Body of pancreas (tissue), 4 donors: ENCODE measurements at regions not wholly inside any gene's neighbourhood (a gene's known extent, or its start where the extent isn't known, plus 50 kb on each side); places are given as distances from the start of the nearest gene placed in this dataset.

Experiments used
- ATAC-seq: fragments of 150-250 bp; one replicate; pipeline ENCODE4 v1.9.1; 2016
- DNase-seq, 4 donors: peaks; one replicate each; pipeline ENCODE4 v3.0.0-alpha.2; 2019
- H3K27ac ChIP-seq, 4 donors: fragments of 200-600 bp; sonication (generic); 1 replicate in 3 of 4; 2 replicates in 1 of 4; pipeline versions ENCODE4 v1.5.1 to v1.6.1; 2016 to 2019; ENCODE audit warnings: mild to moderate bottlenecking in 1 of 4, mixed read lengths in 1 of 4, moderate library complexity in 1 of 4
- H3K27me3 ChIP-seq, 2 donors: fragments of 200-600 bp; sonication (generic); one replicate each; pipeline ENCODE4 v1.6.0; 2016; ENCODE audit warnings: mild to moderate bottlenecking in 1 of 2
- H3K36me3 ChIP-seq, 2 donors: fragments of 200-600 bp; sonication (generic); replicated peaks in 1 of 2; 2 replicates each; pipeline ENCODE4 v1.5.1; 2016; ENCODE audit warnings: low read depth in 2 of 2; ENCODE audit not compliant: insufficient read depth in 1 of 2
- H3K4me1 ChIP-seq: fragments of 200-600 bp; sonication (generic); one replicate; pipeline ENCODE4 v1.6.0; 2016
- H3K4me3 ChIP-seq, 2 donors: fragments of 200-600 bp; sonication (generic); 1 replicate in 1 of 2; 2 replicates in 1 of 2; pipeline ENCODE4 v1.5.1; 2016 to 2019
- H3K9me3 ChIP-seq, 3 donors: fragments of 200-600 bp; sonication (generic); 1 replicate in 2 of 3; 2 replicates in 1 of 3; pipeline ENCODE4 v1.5.1; 2016
- POLR2A ChIP-seq, 3 donors: fragments of 450-650 bp; IDR thresholded peaks; one replicate each; pipeline ENCODE4 v1.6.1; 2016; ENCODE audit warnings: antibody characterized with exemption in 3 of 3, mild to moderate bottlenecking in 2 of 3
- WGBS, 2 donors: methylation state at CpG; one replicate each; pipeline ENCODE4 v1.1.5; 2017; 5-methylcytosine and 5-hydroxymethylcytosine counted together
- intact Hi-C: fragments of 100-400 bp; cut with DNase I; formaldehyde crosslinking; loops from one replicate; pipeline ENCODE4 v1.15.1; 2023
- TF ChIP-seq, protein P1 (sequence below), 7 experiments: fragments of 450-650 bp in 4 of 7; fragments of 200-600 bp in 3 of 7; sonication (generic) in 3 of 7; IDR thresholded peaks; one replicate each; pipeline ENCODE4 v1.5.1; 2016 to 2019; ENCODE audit warnings: antibody characterized with exemption in 7 of 7

DNA sequence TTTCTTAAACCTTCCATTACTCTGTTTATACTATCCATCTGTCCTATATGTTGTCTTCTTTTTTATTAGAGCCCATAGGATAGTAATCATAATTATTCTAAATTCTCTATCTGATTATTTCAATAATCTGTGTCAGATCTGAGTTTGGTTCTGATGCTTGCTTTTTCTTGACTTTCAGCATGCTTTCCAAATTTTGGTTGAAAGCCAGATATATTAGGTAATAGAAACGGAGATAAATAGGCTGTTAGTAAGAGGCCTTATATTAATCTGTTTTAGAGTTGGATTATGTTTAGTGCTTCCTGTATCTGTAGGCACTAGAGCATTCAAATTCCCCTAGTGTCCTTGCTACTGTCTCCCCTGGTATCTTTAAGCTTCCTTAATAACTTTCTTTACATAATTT lies 939.9 kb upstream of the GHITM start:
- ATAC-seq = no peak
- WGBS, 2 donors = 10 to 32% methylated on average over 1 of the region's 1 CpG

DNA sequence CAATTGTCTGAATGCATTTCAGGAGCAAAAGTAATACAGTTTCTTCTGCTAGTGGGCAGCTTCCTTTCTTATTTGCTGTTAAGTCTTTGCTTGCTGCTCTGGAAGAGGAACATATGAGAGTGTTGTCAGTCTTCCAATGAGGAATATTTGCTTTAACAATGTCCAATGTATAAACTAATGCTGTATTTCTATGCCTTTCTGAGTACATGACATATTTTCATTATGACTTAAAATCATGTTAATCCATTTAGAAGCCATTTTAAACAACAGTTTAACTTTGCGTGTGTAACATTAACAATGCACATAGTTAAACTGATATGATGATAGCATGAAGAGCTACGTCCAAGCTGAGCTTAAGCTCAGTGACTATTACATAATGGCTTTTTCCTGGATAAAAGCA lies 933.4 kb upstream of the GHITM start:
- intact Hi-C loops = no loop called here
- H3K36me3 ChIP-seq = no peaks in the 10 kb centered on the region
- DNase-seq = no peak
- no peak for ATAC-seq
- WGBS, 2 donors = 58 to 63% methylated on average over 2 of the region's 2 CpGs
- H3K9me3 ChIP-seq = peaks cover 0 to 7% (median 0%) of the 10 kb centered on the region in 3 donors
- no peak overlapping the region for H3K4me3 ChIP-seq
- H3K27ac ChIP-seq = no peak overlapping the region
- no peaks in the 10 kb centered on the region for H3K27me3 ChIP-seq
- TF ChIP-seq, protein P1, sequence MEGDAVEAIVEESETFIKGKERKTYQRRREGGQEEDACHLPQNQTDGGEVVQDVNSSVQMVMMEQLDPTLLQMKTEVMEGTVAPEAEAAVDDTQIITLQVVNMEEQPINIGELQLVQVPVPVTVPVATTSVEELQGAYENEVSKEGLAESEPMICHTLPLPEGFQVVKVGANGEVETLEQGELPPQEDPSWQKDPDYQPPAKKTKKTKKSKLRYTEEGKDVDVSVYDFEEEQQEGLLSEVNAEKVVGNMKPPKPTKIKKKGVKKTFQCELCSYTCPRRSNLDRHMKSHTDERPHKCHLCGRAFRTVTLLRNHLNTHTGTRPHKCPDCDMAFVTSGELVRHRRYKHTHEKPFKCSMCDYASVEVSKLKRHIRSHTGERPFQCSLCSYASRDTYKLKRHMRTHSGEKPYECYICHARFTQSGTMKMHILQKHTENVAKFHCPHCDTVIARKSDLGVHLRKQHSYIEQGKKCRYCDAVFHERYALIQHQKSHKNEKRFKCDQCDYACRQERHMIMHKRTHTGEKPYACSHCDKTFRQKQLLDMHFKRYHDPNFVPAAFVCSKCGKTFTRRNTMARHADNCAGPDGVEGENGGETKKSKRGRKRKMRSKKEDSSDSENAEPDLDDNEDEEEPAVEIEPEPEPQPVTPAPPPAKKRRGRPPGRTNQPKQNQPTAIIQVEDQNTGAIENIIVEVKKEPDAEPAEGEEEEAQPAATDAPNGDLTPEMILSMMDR (IDR thresholded peaks at IDR 0.05) = no peak
- no peak for TF ChIP-seq POLR2A (IDR thresholded peaks at IDR 0.05)
- H3K4me1 ChIP-seq = no peaks in the 10 kb centered on the region

More for the DNA sequence above, 939.9 kb upstream of the GHITM start:
- Histone ChIP-seq H3K9me3 (peaks cover 0 to 7% (median 0%) of the 10 kb centered on the region in 3 donors), H3K4me3 (no peak overlapping the region), H3K4me1 (no peaks in the 10 kb centered on the region), H3K27ac (no peak overlapping the region), H3K36me3 (no peaks in the 10 kb centered on the region), H3K27me3 (no peaks in the 10 kb centered on the region)
- intact Hi-C loops = no loop called here
- TF ChIP-seq POLR2A (IDR thresholded peaks at IDR 0.05) = no peak
- TF ChIP-seq, protein P1 (IDR thresholded peaks at IDR 0.05) = no peak
- no peak for DNase-seq

DNA sequence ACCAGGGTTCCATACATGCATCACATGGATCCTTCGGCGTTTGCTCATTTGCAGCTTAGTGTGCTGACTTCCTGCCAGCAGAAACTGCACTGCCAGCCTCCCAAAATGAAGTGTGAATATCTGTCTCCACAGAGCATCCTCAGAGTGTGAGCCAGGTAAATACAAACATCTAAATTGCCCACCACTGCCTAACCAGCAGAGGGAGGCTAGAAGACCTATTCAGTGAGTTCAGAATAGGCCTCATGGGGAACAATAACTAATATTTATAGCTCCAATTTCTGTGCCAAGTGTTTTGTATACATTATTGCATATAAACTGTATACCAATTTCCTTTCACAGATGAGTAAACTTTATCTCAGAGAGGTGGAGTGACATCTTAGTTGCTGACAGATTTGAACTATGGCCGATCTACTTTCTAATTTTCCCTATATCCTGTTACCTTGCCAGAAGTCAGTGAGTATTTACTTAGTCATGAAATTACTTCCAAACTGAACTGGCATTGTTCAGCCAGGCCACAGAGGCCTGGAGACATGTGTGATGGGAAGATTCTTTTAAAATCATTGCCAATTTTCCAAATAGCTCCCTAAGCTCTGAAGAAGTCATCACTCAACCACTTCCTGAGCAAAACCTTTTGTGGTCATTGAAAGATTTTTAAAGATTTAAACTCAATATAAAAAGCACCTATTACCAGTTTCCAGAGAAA lies 926.5 kb upstream of the GHITM start:
- H3K27me3 ChIP-seq = no peaks in the 10 kb centered on the region
- intact Hi-C loops = no loop called here
- WGBS, 2 donors = 65 to 71% methylated on average over 3 of the region's 3 CpGs
- H3K9me3 ChIP-seq = no peaks in the 10 kb centered on the region
- H3K4me1 ChIP-seq = no peaks in the 10 kb centered on the region
- no peaks in the 10 kb centered on the region for H3K36me3 ChIP-seq
- H3K27ac ChIP-seq = no peak overlapping the region
- ATAC-seq = no peak
- no peak overlapping the region for H3K4me3 ChIP-seq
- TF ChIP-seq, protein P1 (IDR thresholded peaks at IDR 0.05) = no peak
- no peak for TF ChIP-seq POLR2A (IDR thresholded peaks at IDR 0.05)
- no peak for DNase-seq

DNA sequence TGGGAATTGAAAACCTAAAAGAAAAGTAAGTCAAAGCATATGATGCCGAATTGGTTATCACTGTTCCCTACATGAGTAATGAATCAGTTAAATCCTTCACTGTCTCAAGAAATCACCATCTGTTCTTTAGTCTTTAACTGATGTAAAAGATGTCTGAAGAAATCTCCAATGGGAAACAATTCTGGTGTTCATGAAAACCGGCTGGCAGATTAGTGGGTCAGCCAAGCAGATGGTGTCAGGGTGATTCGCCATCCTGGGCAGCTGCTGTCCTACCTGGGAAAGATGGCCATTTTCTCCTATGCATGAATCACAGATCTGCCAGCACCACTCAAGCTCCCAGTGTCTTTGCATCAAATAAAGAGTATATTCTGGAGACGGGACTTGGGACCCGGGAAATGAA lies 925.2 kb upstream of the GHITM start:
- intact Hi-C loops = no loop called here
- no peak for DNase-seq
- Histone ChIP-seq H3K27ac (no peak overlapping the region), H3K4me1 (no peaks in the 10 kb centered on the region), H3K9me3 (no peaks in the 10 kb centered on the region), H3K36me3 (no peaks in the 10 kb centered on the region), H3K4me3 (no peak overlapping the region), H3K27me3 (no peaks in the 10 kb centered on the region)
- no peak for TF ChIP-seq POLR2A (IDR thresholded peaks at IDR 0.05)
- TF ChIP-seq, protein P1 (IDR thresholded peaks at IDR 0.05) = no peak
- ATAC-seq = no peak
- WGBS, 2 donors = 75 to 80% methylated on average over 5 of the region's 5 CpGs

DNA sequence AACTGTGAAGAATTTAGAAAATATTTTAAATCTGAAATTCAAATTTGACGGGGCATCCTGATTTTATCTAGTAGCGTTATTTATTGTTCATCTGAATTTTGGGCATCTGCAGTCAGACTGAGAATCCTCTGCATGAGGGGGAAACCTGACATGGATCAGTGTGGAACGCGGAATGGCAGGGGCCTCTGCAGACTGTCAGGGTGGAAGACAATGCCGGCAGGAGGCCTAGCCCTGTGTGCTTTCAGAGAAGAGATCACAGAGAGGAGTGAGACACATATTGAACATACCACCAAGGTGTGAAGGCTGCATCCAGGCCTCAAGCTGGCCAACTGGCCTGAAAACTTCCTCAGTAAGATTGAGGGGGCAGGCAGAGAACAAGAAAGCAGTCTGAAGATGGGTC lies 921.1 kb upstream of the GHITM start:
- Histone ChIP-seq H3K27me3 (no peaks in the 10 kb centered on the region), H3K36me3 (no peaks in the 10 kb centered on the region), H3K27ac (no peak overlapping the region), H3K4me3 (no peak overlapping the region), H3K4me1 (no peaks in the 10 kb centered on the region), H3K9me3 (no peaks in the 10 kb centered on the region)
- no peak for DNase-seq
- WGBS, 2 donors = 64 to 79% methylated on average over 5 of the region's 5 CpGs
- intact Hi-C loops = no loop called here
- TF ChIP-seq POLR2A (IDR thresholded peaks at IDR 0.05) = no peak
- TF ChIP-seq, protein P1 (IDR thresholded peaks at IDR 0.05) = no peak
- ATAC-seq = no peak
